ENCODE measurements at regions not wholly inside any gene's neighbourhood (a gene's known extent, or its start where the extent isn't known, plus 50 kb on each side); places are given as distances from the start of the nearest gene placed in this dataset.
"Not testable (repeated sequence)": the region's sequence is repeated elsewhere in the genome, so short reads cannot be mapped to it uniquely, and the experiment has no call there.

DNA sequence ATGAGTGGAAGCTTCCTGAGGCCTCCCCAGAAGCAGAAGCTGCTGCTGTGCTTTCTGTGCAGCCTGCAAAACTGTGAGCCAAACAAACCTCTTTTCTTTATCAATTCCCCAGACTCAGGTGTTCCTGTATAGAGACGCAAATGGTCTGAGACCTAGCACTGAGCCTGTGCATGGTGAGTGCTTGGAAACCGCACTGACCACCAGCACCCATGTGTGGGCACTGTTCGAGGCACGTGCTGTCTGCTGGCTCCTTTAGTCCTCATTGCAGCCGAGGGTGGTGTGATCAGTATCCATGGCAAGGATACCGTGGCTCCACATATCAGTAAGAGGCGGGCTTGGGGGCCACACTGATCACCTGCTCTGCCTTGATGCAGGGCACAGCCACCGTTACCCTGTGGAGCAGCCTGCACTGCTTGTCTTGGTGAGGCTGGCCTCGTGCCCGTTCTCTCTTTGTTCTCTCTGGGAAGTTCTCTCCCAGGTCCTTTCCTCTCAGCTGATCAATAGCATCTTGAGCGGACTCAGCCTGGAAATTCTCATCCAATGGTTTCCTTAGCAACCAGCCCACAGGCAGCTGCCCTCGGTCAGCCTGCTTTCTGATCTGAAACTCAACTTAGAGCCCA is 101.0 kb downstream of the PLXNA1 start:
- H3K4me1 ChIP-seq (ENCODE audit: control extremely low read depth in 1 of 4, control insufficient read depth in 4 of 4, insufficient read depth in 4 of 4, low read length in 3 of 4), result no peaks in the 10 kb centered on the region
- H3K27me3 ChIP-seq (replicated peaks in 2 of 5; ENCODE audit: control insufficient read depth in 4 of 5, insufficient read depth in 5 of 5, low read length in 4 of 5), result peaks cover 0 to 19% (median 4%) of the 10 kb centered on the region in 5 experiments
- POLR2A ChIA-PET, result no interaction called here
- DNase-seq, result no peak
- CTCF ChIA-PET, result no interaction called here
- no peaks in the 10 kb centered on the region for H3K36me3 ChIP-seq (ENCODE audit: control insufficient read depth in 4 of 4, insufficient read depth in 4 of 4, low read length in 3 of 4)
- WGBS (ENCODE audit: insufficient coverage), result 76% methylated on average over 12 of the region's 12 CpGs
- H3K27ac ChIP-seq (ENCODE audit: insufficient read depth in 1 of 2, low read depth in 1 of 2, low read length in 2 of 2, poor library complexity in 1 of 2, severe bottlenecking in 2 of 2), result no peak overlapping the region
- H3K9me3 ChIP-seq (ENCODE audit: control extremely low read depth in 1 of 5, control insufficient read depth in 4 of 5, insufficient read depth in 2 of 5, low read depth in 1 of 5, low read length in 4 of 5), result peaks cover 0 to 3% (median 0%) of the 10 kb centered on the region in 5 experiments
- H3K4me3 ChIP-seq (ENCODE audit: control insufficient read depth in 1 of 7, extremely low read depth in 1 of 7, insufficient read depth in 4 of 7, low read depth in 2 of 7, low read length in 6 of 7), result no peak overlapping the region

DNA sequence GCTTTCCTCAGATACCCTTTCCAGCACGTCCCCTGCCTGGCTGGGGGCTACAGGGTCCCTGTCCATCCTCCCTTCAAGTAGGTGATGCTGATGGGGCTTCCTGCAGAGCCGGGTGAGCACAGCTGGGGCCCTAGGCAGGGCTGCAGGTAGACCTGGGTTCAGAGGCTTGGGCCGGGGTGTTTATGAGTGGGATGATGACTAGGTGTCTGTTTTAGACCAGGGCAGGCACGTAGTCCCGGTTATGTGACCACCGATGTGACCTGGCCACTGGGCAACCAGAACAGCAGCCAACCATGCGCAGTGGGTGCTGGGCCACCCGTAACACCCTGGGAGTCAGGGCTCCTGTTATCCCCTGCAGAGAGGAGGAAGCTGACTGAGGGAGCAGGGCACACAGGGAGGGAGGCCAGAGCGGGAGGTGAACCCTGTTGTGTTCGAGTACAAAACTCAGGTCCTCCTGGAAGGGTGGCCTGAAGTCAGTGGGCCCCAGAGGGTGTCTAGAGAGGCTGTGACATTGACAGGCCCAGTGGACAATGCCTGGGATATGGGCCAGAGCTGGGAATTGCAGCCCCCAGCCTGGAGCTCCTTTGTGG is 101.6 kb downstream of the PLXNA1 start:
- ChIA-PET CTCF (no interaction called here), POLR2A (no interaction called here)
- H3K4me1 ChIP-seq (ENCODE audit: control extremely low read depth in 1 of 4, control insufficient read depth in 4 of 4, insufficient read depth in 4 of 4, low read length in 3 of 4), result no peaks in the 10 kb centered on the region
- DNase-seq, result no peak
- H3K36me3 ChIP-seq (ENCODE audit: control insufficient read depth in 4 of 4, insufficient read depth in 4 of 4, low read length in 3 of 4), result no peaks in the 10 kb centered on the region
- no peak overlapping the region for H3K27ac ChIP-seq (ENCODE audit: insufficient read depth in 1 of 2, low read depth in 1 of 2, low read length in 2 of 2, poor library complexity in 1 of 2, severe bottlenecking in 2 of 2)
- WGBS (ENCODE audit: insufficient coverage), result 90% methylated on average over 3 of the region's 10 CpGs
- H3K4me3 ChIP-seq (ENCODE audit: control insufficient read depth in 1 of 7, extremely low read depth in 1 of 7, insufficient read depth in 4 of 7, low read depth in 2 of 7, low read length in 6 of 7), result no peak overlapping the region
- H3K27me3 ChIP-seq (replicated peaks in 2 of 5; ENCODE audit: control insufficient read depth in 4 of 5, insufficient read depth in 5 of 5, low read length in 4 of 5), result peaks cover 0 to 23% (median 4%) of the 10 kb centered on the region in 5 experiments
- H3K9me3 ChIP-seq (ENCODE audit: control extremely low read depth in 1 of 5, control insufficient read depth in 4 of 5, insufficient read depth in 2 of 5, low read depth in 1 of 5, low read length in 4 of 5), result peaks cover 0 to 3% (median 0%) of the 10 kb centered on the region in 5 experiments

DNA sequence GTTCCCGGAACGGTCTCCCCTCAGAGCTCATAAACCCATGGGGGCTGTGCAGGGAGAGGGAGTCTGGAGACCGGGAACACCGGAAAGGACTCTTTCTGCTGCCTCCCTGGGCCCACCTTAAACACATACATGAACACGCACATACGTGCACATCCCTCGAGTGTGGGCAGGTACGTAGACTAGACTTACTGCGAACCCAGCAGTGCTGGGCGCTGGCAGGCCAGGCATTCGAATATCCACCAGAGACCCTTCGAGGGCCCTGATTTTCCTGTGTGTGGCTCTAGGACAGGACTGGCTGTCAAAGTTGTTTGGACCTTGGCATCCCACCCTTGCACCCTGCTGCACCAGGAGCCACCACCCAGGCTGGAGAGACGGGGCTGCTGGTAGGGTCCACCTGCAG is 102.7 kb downstream of the PLXNA1 start:
- no peak overlapping the region for H3K4me3 ChIP-seq (ENCODE audit: control insufficient read depth in 1 of 7, extremely low read depth in 1 of 7, insufficient read depth in 4 of 7, low read depth in 2 of 7, low read length in 6 of 7)
- POLR2A ChIA-PET, result no interaction called here
- H3K36me3 ChIP-seq (ENCODE audit: control insufficient read depth in 4 of 4, insufficient read depth in 4 of 4, low read length in 3 of 4), result no peaks in the 10 kb centered on the region
- H3K9me3 ChIP-seq (ENCODE audit: control extremely low read depth in 1 of 5, control insufficient read depth in 4 of 5, insufficient read depth in 2 of 5, low read depth in 1 of 5, low read length in 4 of 5), result peaks cover 0 to 3% (median 0%) of the 10 kb centered on the region in 5 experiments
- CTCF ChIA-PET, result no interaction called here
- no peaks in the 10 kb centered on the region for H3K4me1 ChIP-seq (ENCODE audit: control extremely low read depth in 1 of 4, control insufficient read depth in 4 of 4, insufficient read depth in 4 of 4, low read length in 3 of 4)
- no peak for DNase-seq
- peaks cover 0 to 24% (median 6%) of the 10 kb centered on the region in 5 experiments for H3K27me3 ChIP-seq (replicated peaks in 2 of 5; ENCODE audit: control insufficient read depth in 4 of 5, insufficient read depth in 5 of 5, low read length in 4 of 5)
- WGBS (ENCODE audit: insufficient coverage), result 96% methylated on average over 12 of the region's 13 CpGs
- H3K27ac ChIP-seq (ENCODE audit: insufficient read depth in 1 of 2, low read depth in 1 of 2, low read length in 2 of 2, poor library complexity in 1 of 2, severe bottlenecking in 2 of 2), result no peak overlapping the region

DNA sequence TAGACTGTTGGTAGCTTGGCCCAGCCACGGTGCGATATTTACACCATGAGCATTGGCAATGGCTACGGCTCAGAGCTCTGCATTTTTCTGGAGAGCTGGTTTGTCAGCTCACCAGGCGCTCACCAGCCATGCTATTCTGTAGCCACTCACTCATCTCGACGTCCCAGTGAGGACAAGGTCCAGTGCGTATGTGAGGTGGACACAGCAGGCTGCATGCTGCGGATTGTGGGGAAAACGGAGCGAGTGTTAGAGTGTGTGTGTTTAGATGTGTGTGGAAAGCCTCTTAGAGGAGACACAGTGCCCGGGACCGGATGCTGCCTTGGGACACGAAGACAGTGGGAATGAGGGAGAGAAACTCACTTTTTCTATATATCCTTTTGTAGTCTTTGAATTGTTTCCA is 103.7 kb downstream of the PLXNA1 start:
- DNase-seq; POLR2A ChIA-PET; H3K9me3 ChIP-seq (ENCODE audit: control extremely low read depth in 1 of 5, control insufficient read depth in 4 of 5, insufficient read depth in 2 of 5, low read depth in 1 of 5, low read length in 4 of 5); H3K4me3 ChIP-seq (ENCODE audit: control insufficient read depth in 1 of 7, extremely low read depth in 1 of 7, insufficient read depth in 4 of 7, low read depth in 2 of 7, low read length in 6 of 7); H3K36me3 ChIP-seq (ENCODE audit: control insufficient read depth in 4 of 4, insufficient read depth in 4 of 4, low read length in 3 of 4); H3K4me1 ChIP-seq (ENCODE audit: control extremely low read depth in 1 of 4, control insufficient read depth in 4 of 4, insufficient read depth in 4 of 4, low read length in 3 of 4); H3K27ac ChIP-seq (ENCODE audit: insufficient read depth in 1 of 2, low read depth in 1 of 2, low read length in 2 of 2, poor library complexity in 1 of 2, severe bottlenecking in 2 of 2); CTCF ChIA-PET: not testable (repeated sequence)
- 94% methylated on average over 7 of the region's 13 CpGs for WGBS (ENCODE audit: insufficient coverage)
- peaks cover 0 to 22% (median 6%) of the 10 kb centered on the region in 5 experiments for H3K27me3 ChIP-seq (replicated peaks in 2 of 5; ENCODE audit: control insufficient read depth in 4 of 5, insufficient read depth in 5 of 5, low read length in 4 of 5)

DNA sequence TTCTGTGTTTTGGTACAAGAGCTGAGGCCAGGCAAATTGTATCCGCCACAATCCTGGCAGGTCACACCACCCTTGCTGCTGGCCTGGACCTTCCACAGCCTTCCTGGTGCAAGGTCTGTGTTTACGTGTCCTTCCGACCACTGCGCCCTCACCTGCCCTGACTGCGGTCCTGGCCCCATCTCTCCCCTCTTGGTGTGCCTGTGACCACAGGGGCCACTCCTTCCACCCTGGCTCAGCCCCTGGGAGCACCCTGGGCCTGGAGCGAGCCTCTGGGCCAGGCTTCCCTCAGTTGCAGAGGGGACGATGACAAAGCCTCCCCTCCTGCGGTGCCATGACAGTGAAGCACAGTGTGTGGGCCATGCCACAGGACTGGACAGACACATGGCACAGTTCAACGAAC is 104.5 kb downstream of the PLXNA1 start:
- CTCF ChIA-PET, result no interaction called here
- WGBS (ENCODE audit: insufficient coverage), result 93% methylated on average over 9 of the region's 9 CpGs

DNA sequence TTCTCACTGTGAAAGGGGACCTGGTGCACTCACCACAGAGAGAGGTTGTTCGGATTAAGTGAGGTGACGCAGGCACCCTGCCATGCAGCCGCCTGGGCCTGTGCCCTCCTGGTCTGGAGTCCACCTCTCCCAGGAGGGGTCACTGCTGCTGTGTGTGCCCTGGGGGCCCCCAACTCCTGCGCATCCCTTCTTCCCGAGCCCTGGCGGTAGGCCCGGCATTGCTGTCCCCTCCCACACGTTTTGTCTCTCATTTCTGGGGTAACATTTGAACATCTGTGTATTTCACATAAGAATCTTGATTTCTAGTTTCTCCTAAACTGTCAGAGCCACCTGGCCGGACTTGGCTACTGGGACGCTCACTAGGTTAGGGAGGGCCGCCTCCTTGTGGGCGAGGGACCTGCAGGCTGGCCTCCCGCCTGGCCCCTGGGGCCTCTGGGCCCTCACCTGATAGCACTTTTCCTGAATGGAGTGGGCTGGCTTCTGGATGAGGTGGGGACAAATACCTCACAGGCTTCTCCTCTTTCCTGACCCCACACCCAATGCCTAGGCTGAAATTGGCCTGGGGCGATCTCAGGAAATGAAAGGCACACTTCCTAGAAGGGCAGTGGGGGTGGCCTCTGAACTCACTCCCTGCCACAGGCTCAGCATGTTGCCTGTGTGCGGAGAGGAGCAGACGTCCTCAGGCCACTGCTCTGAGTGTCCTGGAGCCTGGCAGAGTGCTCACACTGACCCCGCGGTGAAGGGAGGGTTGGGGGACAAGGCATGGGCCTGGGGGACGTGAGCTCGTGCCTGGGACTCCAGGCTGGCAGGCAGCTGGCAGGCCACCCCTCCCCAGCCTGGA is 104.2 kb upstream of the PRR23E start:
- Histone ChIP-seq H3K27ac (ENCODE audit: insufficient read depth in 1 of 2, low read depth in 1 of 2, low read length in 2 of 2, poor library complexity in 1 of 2, severe bottlenecking in 2 of 2) (no peak overlapping the region), H3K27me3 (replicated peaks in 2 of 5; ENCODE audit: control insufficient read depth in 4 of 5, insufficient read depth in 5 of 5, low read length in 4 of 5) (peaks cover 0 to 22% (median 6%) of the 10 kb centered on the region in 5 experiments), H3K4me1 (ENCODE audit: control extremely low read depth in 1 of 4, control insufficient read depth in 4 of 4, insufficient read depth in 4 of 4, low read length in 3 of 4) (no peaks in the 10 kb centered on the region), H3K4me3 (ENCODE audit: control insufficient read depth in 1 of 7, extremely low read depth in 1 of 7, insufficient read depth in 4 of 7, low read depth in 2 of 7, low read length in 6 of 7) (no peak overlapping the region), H3K36me3 (ENCODE audit: control insufficient read depth in 4 of 4, insufficient read depth in 4 of 4, low read length in 3 of 4) (no peaks in the 10 kb centered on the region), H3K9me3 (ENCODE audit: control extremely low read depth in 1 of 5, control insufficient read depth in 4 of 5, insufficient read depth in 2 of 5, low read depth in 1 of 5, low read length in 4 of 5) (peaks cover 0 to 3% (median 0%) of the 10 kb centered on the region in 5 experiments)
- 94% methylated on average over 16 of the region's 20 CpGs for WGBS (ENCODE audit: insufficient coverage)
- ChIA-PET POLR2A (no interaction called here), CTCF (no interaction called here)
- no peak for DNase-seq

More for the DNA sequence above, 104.5 kb downstream of the PLXNA1 start:
- Histone ChIP-seq H3K9me3 (ENCODE audit: control extremely low read depth in 1 of 5, control insufficient read depth in 4 of 5, insufficient read depth in 2 of 5, low read depth in 1 of 5, low read length in 4 of 5) (peaks cover 0 to 3% (median 0%) of the 10 kb centered on the region in 5 experiments), H3K27me3 (replicated peaks in 2 of 5; ENCODE audit: control insufficient read depth in 4 of 5, insufficient read depth in 5 of 5, low read length in 4 of 5) (peaks cover 0 to 22% (median 6%) of the 10 kb centered on the region in 5 experiments), H3K4me3 (ENCODE audit: control insufficient read depth in 1 of 7, extremely low read depth in 1 of 7, insufficient read depth in 4 of 7, low read depth in 2 of 7, low read length in 6 of 7) (no peak overlapping the region), H3K36me3 (ENCODE audit: control insufficient read depth in 4 of 4, insufficient read depth in 4 of 4, low read length in 3 of 4) (no peaks in the 10 kb centered on the region), H3K4me1 (ENCODE audit: control extremely low read depth in 1 of 4, control insufficient read depth in 4 of 4, insufficient read depth in 4 of 4, low read length in 3 of 4) (no peaks in the 10 kb centered on the region), H3K27ac (ENCODE audit: insufficient read depth in 1 of 2, low read depth in 1 of 2, low read length in 2 of 2, poor library complexity in 1 of 2, severe bottlenecking in 2 of 2) (no peak overlapping the region)
- POLR2A ChIA-PET, result no interaction called here
- no peak for DNase-seq

Data from common myeloid progenitor, CD34-positive (primary cell).